H1 (cell line): ENCODE measurements at regions not wholly inside any gene's neighbourhood (a gene's known extent, or its start where the extent isn't known, plus 50 kb on each side); places are given as distances from the start of the nearest gene placed in this dataset.

ENCODE experiments used
- BRCA1 ChIP-seq: IDR thresholded peaks from 2 replicates; pipeline ENCODE4 v1.6.1; 2012; ENCODE audit warnings: low read depth, low read length, improper control_type of control experiment
- CEBPB ChIP-seq: IDR thresholded peaks from 2 replicates; pipeline ENCODE4 v1.6.1; 2012; ENCODE audit warnings: low read depth, low read length
- RNF2 ChIP-seq: fragments of 200-900, 300-1000 bp; sonication (generic); IDR thresholded peaks from 2 replicates; pipeline ENCODE4 v1.7.1; 2016; ENCODE audit warnings: borderline replicate concordance, low read depth, mild to moderate bottlenecking, antibody characterized with exemption, low read length; ENCODE audit not compliant: poor library complexity, severe bottlenecking; ENCODE audit errors: missing control alignments
- SIN3A ChIP-seq, 2 experiments: IDR thresholded peaks in 1 of 2; conservative IDR thresholded peaks in 1 of 2; 2 replicates each; pipeline ENCODE4 v1.6.1; 2011 to 2012; ENCODE audit warnings: low read length in 2 of 2, improper control_type of control experiment in 1 of 2, low read depth in 1 of 2, mild to moderate bottlenecking in 1 of 2

- TF ChIP-seq BRCA1 (no peak), RNF2 (no peak), CEBPB (no peak), SIN3A (conservative IDR thresholded peaks at IDR 0.05 in 1 of 2, IDR thresholded peaks at IDR 0.05 in 1 of 2; ENCODE audit: low read depth in 1 of 2, low read length in 2 of 2) (no peak)
Measured at GRCh38 chr3:158977497-158977896, 175.6 kb downstream of the MFSD1 start (continued).
